Epithelial cell of proximal tubule (primary cell): ENCODE measurements at regions not wholly inside any gene's neighbourhood (a gene's known extent, or its start where the extent isn't known, plus 50 kb on each side); places are given as distances from the start of the nearest gene placed in this dataset.

Source experiments
- DNase-seq: peaks from one replicate; pipeline ENCODE4 v3.0.0-alpha.2; 2011; ENCODE audit warnings: low read depth
- H3K4me3 ChIP-seq: 2 replicates; pipeline ENCODE4 v1.5.1; 2011; ENCODE audit warnings: low read depth, mild to moderate bottlenecking, low read length
- CTCF ChIP-seq: conservative IDR thresholded peaks from 2 replicates; pipeline ENCODE4 v1.5.1; 2012; ENCODE audit warnings: low read depth, mild to moderate bottlenecking, low read length

- TF ChIP-seq CTCF = no peak
- no peak overlapping the region for H3K4me3 ChIP-seq
- DNase-seq = no peak
Observed at GRCh38 chrX:55326985-55327384, 62.3 kb upstream of the PAGE3 start.

DNA sequence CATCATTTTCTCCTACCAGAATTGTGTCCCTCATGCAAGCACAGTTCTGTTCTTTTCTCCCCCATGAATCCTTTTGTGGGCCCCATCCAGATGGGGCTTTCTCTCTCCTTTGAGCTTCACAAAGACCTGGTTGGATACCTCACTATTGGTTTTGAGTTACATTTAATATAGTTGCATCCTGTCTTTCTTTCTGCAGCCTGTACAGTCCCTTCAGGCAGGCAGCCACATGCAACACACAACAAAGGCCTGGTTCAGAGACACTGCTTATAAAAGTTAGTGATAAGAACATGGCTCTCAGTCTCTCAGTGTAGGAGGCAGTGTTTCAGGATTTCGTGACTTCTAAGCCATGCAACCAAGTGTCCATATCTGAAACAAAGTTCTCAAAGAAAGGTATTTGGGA is 70.6 kb upstream of the PAGE3 start:
- H3K4me3 ChIP-seq = no peak overlapping the region
- no peak for DNase-seq
- no peak for TF ChIP-seq CTCF

DNA sequence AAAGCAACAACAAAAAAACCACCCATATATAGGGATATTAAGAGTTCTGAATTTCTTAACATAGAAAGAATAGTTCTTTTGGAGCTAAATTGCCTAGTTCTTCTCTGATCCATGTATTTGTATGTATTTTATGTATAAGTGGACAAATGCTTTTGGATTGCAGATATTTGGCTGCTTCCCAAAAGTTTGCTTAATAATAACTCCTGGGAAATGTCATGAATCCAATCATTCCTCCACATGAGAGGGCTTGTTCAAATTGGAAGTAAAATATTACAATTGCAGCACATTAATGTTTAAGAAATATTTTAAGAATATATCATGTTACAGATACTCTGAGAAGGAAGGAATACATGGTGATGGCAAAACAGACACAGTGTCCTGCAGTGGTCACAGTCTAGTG is 71.5 kb upstream of the PAGE3 start:
- DNase-seq = no peak
- TF ChIP-seq CTCF = no peak
- no peak overlapping the region for H3K4me3 ChIP-seq

GRCh38 chrX:55340896-55341433 is 76.2 kb upstream of the PAGE3 start:
- no peak for DNase-seq
- TF ChIP-seq CTCF = no peak
- no peak overlapping the region for H3K4me3 ChIP-seq

GRCh38 chrX:55342533-55343501 is 78.1 kb upstream of the PAGE3 start:
- peak; percentile 64 for TF ChIP-seq CTCF
- no peak overlapping the region for H3K4me3 ChIP-seq
- no peak for DNase-seq

DNA sequence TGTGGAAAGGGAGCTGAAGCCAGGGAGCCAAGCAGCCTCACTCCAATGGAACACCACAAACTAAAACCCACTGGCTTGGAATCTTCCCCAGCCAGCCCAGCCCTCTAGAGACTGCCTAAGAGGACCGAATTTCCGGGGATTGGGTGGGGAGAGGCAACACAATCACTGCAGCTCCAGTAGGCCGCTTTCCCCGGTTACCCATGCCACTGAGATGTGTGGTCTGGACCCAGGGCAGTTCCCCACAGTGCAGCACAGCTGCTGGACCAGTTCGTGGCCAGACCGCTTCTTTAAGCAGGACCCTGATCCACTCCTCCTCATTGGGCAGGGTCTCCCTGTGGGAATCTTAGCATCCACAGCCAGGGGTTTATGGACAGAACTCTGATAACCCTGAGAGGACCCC is 91.9 kb upstream of the PAGE3 start:
- no peak overlapping the region for H3K4me3 ChIP-seq
- TF ChIP-seq CTCF = no peak
- DNase-seq = no peak
